GM08714 (cell line): ENCODE measurements at regions not wholly inside any gene's neighbourhood (a gene's known extent, or its start where the extent isn't known, plus 50 kb on each side); places are given as distances from the start of the nearest gene placed in this dataset.
"Not testable (repeated sequence)": the region's sequence is repeated elsewhere in the genome, so short reads cannot be mapped to it uniquely, and the experiment has no call there.

Source experiments
- H3K4me3 ChIP-seq: fragments of 200-500 bp; sonication (Bioruptor generic); 2 replicates; pipeline ENCODE4 v1.5.1; 2014; ENCODE audit warnings: mild to moderate bottlenecking, low read length, inconsistent platforms
- ZNF274 ChIP-seq: IDR thresholded peaks from 2 replicates; pipeline ENCODE4 v1.6.1; 2012; ENCODE audit warnings: mild to moderate bottlenecking, low read depth, low read length

DNA sequence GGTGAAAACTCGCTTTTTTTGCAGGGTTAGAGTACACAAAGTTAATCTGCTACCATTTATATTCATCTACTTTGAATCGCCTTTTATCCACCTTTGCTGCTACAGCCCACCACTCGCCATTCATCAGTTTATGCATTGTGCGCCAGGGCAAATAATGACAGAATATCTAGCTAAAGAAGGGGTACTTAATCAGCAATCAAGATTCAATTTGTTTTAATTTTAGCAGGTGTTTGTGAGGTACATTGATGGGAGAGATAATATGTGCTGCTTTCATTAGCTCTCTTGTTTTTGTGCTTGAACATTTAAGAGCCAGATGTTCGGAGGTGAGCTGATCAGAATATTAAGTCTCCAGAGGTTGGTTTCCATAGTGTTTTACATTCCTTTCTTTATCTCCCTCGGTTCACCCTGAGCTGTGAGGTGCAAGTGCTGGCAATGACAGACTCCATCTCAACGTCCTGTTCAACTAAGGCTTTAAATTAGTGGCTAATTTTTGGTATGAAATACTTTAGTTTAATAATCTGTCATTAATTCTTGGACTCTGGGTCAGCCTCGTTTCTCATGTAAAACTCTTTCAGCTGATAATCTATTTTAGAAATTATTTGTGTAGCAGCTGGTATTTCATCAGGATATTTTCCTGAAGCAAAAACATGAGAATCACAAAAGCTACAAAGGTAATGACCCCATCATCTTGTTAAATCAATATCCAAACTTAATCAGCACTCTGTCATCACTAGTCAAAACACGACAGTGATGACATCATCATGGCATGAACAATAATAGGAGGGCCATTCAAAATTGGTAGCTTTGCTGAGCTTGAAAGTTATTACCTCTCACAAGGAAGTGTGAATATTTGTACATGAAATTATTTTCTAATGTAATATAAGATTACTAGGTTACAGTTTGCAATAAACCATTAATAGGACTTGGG, 479.9 kb upstream of the FANCL start:
- no peak for TF ChIP-seq ZNF274
- no peak overlapping the region for H3K4me3 ChIP-seq

DNA sequence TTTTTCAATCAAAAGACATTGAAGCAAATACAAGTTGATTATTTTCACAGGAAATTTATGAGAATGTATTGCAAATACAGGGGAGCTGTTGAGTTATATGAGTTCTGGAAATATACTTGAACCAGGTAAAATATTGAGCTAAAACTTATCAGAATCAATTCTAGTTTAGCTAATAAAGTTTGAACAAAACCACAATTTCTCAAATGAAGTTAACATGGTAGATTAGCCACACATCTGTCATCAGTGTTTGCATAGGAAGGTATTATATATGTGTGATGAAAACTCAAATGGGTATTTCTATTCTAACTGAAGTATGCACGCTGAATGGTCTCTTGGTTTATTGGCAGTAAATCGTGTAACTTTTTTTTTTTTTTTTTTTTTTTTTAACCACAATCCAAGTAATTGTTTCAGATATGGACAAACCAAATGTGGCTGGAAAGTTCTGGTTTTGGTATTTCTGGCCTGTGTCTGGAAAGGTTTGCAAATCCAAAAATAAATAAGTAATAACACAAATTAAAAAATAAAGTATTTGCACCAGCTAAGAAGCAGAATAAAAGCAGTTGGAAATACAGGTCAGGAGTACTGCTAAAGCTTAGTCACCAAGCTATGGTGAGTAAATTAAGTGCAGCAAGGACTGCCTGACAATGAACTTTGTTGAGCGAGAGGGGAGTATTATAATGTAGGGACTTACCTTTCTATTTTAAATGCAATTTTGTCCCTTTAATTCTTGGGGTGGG, 479.1 kb upstream of the FANCL start:
- H3K4me3 ChIP-seq = no peak overlapping the region
- no peak for TF ChIP-seq ZNF274

DNA sequence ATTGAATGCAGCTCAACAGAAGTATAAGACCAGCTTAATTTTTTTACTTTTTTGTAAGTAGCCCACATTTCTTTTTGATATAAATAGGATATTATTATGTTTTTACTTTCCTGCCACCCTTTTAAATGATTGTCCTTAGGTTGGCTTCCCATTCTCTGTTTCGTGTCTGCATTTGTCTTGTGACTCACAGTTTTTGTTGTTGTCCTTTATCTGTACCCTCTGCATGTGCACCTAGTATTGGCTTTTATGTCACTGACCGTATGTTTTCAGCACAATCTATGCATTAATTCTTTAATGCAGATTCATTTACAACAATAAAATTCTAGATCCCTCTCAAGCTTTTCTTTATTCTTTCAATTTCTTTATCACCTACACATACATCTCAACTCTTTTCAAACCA, 474.2 kb upstream of the FANCL start:
- no peak overlapping the region for H3K4me3 ChIP-seq
- TF ChIP-seq ZNF274 = no peak

DNA sequence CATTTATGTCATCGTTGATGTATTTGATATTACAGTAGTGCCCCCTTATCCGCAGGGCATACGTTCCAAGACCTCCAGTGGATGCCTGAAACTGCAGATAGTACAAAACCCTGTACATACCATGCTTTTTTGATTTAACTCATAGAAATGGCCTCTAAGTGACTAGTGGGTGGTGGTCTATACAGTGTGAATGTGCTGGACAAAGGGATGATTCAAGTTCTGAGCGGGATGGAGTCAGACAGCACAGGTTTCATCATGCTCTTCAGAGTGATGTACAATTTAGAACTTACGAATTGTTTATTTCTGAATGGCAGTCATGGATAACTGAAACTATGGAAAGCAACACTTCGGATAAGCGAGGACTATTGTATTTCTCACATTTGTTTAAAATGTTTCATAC, 473.1 kb upstream of the FANCL start:
- H3K4me3 ChIP-seq = no peak overlapping the region
- TF ChIP-seq ZNF274 = no peak

DNA sequence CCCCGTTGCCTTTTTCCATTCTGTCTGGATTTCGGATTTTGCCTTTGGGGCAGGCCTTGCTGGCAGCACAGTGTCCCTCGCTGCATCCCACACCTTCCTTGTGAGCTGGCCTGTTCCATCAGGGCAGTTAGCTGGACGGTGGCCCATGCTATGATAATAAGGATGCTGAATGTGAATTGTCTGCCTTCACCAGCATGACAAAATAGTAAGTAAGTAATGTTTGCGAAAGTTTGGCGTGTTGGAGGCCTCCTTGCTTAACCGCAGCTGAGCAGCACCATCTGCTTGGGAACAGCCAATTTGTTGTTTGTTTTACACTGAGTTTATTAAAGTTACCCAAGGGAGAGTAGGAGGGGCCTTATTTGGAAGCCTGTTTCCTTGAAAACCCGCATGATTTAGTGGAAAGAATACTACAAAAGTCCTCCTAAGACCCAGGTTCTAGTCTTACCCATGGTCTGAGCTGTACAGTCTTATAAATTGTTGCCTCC, 469.7 kb upstream of the FANCL start:
- no peak for TF ChIP-seq ZNF274
- no peak overlapping the region for H3K4me3 ChIP-seq

DNA sequence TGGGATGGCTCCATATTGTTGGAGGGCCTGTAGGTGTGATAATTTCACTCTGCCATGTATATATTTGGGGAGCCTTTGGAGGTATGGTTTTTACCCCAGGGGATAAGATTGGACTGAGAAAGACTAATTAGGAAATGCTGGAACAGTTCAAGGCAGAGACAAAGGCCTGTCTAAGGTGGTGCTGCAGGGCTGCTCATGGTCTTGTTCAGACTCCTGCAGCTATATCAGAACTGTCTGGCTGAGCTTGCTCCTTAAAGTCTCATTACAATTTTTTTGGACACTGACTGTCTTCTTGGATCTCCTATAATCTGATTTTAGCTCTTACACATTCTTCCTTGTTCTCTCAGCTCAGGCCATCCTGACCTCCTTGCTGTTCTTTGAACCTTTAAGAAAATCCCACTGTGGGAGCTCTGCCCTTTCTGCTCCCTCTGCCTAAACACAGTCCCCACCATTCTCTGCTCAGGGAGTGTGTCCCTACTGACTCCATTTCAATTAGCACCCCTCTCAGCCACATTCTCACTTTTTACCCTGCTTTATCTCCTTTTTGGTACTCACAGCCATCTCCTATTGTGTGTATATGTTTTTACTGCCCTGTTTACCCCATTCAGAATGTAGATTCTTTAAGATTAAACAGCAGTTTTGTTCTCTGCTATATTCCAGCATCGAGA, 468.7 kb upstream of the FANCL start:
- no peak for TF ChIP-seq ZNF274
- no peak overlapping the region for H3K4me3 ChIP-seq

DNA sequence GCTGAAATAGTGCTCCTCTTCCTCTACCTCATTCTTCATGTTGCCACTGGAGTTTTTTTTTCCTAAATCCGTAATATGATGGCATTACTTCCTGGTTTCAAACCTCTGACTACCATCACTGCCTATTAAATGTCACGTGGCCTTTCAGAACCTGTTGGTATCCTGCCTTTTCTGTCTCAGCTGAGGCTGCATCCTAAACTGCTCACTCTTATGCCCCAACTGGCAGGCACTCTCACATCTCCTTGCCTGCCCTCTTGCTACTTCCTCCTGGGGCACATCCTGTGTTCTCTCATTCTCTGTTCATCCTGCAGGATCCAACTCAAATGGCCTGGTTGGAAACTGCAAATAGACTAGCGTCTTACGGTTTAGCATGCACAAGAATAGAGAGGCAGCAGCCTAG, 468.1 kb upstream of the FANCL start:
- no peak overlapping the region for H3K4me3 ChIP-seq
- TF ChIP-seq ZNF274 = no peak

DNA sequence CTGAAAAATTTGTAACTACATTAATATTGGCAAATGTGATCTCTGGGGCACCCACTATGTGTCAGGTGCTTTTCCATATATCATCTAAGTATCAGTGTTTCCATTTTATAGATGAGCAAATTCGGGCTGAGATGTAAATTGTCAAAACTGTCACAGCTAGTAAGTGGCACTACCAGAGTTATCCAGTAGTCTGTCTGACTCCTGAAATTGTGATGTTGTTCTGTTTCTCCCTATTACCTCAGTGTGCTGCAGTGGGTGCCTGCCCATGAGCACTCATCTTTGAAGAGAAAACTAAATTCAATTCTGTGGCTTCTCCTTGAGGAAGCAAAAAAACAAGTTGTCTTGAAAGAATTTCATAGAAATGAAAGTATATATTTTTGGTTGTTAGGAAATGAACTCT, 467.4 kb upstream of the FANCL start:
- no peak for TF ChIP-seq ZNF274
- H3K4me3 ChIP-seq = no peak overlapping the region

DNA sequence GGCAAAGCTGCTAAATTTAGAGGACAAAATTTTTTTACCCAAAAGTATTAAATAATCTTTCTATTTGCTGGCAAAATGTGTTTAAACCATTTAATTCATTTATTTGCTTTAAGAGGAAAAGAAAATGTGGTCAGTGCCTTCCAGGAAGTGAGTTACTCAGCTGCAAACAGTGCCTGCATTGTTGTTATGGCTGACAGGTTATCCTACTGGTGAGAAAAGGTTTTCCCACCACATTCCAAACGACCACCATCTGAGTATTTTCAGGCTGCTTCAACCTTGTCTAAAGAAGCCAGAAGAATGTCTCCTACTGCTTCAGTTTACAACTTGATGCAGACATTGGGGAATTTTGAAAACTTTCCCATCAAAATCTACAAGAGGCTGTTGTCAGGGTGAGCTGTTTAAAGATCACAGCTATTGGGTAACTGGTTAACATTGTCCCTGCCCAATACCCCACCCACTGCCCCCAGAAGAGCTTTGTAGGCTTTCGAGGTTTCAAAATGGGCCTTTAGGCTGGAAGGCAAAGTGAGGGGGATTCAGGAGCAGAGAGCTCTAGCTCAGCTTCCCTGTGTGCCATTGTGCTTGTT, 461.3 kb upstream of the FANCL start:
- no peak for TF ChIP-seq ZNF274
- H3K4me3 ChIP-seq = no peak overlapping the region

DNA sequence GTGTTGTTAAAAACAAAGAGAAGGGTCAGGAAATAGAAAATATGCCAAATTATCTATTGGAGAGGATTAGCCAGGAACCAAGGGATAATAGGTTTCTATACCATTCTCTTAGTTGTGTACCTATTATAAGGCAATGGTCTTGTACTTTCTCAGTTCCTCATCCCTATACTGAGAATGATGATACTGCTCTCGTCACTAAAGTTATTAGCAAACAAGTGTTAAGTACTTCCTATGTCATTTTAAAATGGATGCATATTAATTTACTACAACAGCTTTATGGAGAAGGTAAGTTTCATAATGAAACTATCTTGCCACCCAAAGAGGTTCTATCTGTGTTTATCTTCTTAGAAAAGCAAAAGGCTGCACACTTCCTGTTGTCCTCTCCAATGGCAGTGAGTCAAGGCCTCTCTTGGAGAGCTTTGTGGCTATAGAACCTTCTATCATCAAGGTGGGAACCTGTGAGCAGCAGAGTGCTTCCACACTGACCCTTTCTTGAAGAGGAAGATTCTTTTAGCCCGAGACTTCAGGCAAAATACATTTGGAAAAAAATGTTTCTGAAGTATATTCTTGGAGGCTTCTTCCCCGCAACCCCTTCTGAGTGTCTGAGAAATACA, 460.7 kb upstream of the FANCL start:
- H3K4me3 ChIP-seq = no peak overlapping the region
- no peak for TF ChIP-seq ZNF274

DNA sequence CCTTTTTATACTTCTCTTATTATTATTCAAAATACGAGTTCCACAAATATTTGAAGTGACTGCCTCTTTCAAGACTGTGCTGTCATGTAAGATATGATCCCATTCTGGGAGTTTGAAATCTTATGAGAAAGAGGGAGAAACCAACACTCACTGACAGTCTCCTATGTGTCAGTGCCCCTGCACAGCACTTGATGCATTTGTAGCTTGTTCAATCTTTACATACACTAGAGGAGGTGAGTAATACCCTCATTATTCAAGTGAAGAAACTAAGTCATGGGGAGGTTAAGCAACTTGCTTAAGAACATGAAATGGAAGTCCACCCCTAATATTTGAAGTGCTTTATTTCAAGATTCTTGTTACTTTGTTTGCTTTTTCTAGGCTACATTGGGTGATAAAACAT, 459.5 kb upstream of the FANCL start:
- no peak for TF ChIP-seq ZNF274
- no peak overlapping the region for H3K4me3 ChIP-seq

DNA sequence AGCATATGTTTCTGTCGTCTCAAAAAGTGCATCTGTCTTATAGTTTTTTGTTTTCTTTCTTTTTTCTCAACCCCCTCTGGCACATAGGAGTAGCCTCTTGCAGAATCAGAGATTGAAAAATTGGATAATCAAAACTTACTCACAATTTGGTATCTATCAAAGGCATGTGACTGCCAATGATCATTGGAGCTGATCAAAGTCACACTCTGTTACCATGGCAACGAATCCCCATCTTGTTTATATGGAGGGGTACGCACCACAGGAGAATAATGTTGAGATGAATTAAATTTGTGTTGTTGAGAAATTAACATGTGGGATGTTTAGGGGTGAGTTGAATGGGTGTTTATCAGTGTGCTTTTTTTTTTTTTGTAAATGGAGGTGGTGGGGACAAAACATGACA, 458.3 kb upstream of the FANCL start:
- TF ChIP-seq ZNF274 = no peak

DNA sequence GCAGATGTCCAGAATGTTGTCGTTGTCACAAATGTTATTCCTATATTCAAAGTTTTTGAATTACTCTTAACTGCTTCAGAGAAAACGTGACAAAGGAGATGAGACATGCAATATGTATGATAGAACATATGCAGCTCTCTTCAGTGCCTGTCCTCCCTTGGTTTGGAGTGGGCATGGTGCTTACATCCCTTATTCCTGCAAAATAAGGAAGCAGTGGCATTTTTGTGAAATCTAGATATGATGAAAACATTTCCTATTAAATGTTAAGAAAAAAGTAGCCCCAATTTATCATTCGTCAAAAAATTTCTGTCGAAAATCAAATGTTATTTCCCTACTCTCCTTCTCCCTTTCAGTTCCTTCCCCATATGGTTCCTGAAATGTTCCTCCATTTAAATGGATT, 457.5 kb upstream of the FANCL start:
- no peak for TF ChIP-seq ZNF274
- no peak overlapping the region for H3K4me3 ChIP-seq

More for the DNA sequence above, 458.3 kb upstream of the FANCL start:
- H3K4me3 ChIP-seq = no peak overlapping the region

DNA sequence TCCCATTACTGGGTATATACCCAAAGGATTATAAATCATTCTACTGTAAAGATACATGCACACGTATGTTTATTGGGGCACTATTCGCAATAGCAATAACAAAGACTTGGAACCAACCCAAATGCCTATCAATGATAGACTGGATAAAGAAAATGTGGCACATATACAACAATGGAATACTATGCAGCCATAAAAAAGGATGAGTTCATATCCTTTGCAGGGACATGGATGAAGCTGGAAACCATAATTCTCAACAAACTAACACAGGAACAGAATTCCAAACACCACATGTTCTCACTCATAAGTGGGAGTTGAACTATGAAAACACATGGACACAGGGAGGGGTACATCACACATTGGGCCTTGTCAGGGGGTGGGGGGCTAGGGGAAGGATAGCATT, 453.0 kb upstream of the FANCL start:
- H3K4me3 ChIP-seq = not testable (repeated sequence)

DNA sequence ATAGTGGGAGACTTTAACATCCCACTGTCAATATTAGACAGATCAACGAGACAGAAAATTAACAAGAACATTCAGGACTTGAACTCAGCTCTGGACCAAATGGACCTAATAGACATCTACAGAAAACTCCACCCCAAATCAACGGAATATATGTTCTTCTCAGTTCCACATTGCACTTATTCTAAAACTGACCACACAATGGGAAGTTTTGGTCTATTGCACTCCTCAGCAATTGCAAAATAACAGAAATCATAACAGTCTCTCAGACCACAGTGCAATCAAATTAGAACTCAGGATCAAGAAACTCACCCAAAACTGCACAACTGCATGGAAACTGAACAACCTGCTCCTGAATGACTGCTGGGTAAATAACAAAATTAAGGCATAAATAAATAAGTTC, 449.9 kb upstream of the FANCL start:
- H3K4me3 ChIP-seq = not testable (repeated sequence)
